ENCODE measurements at regions not wholly inside any gene's neighbourhood (a gene's known extent, or its start where the extent isn't known, plus 50 kb on each side); places are given as distances from the start of the nearest gene placed in this dataset.

- Histone ChIP-seq H3K27me3 (ENCODE audit: insufficient read depth) (no peaks in the 10 kb centered on the region), H3K27ac (ENCODE audit: low read depth) (no peak overlapping the region), H3K4me1 (ENCODE audit: insufficient read depth) (no peaks in the 10 kb centered on the region), H4K20me1 (replicated peaks; ENCODE audit: insufficient read depth) (no peaks in the 10 kb centered on the region), H2AFZ (no peak overlapping the region), H3K36me3 (ENCODE audit: insufficient read depth) (no peaks in the 10 kb centered on the region), H3K9me2 (ENCODE audit: insufficient read depth) (no peaks in the 10 kb centered on the region), H3K4me3 (no peak overlapping the region), H3K4me2 (no peak overlapping the region), H3K79me2 (replicated peaks; ENCODE audit: insufficient read depth) (no peaks in the 10 kb centered on the region), H3F3A (replicated peaks; ENCODE audit: low read depth) (no peaks in the 10 kb centered on the region)
- ATAC-seq: no peak
- Mint-ChIP-seq H3K4me1 (no peaks in the 10 kb centered on the region), H3K9me3 (peaks cover 21% of the 10 kb centered on the region), H3K27me3 (ENCODE audit: insufficient read depth, low read depth, poor library complexity) (peaks cover 1% of the 10 kb centered on the region), H3K27ac (no peak overlapping the region), H3K4me3 (no peak overlapping the region), H3K36me3 (ENCODE audit: low read depth) (peaks cover 17% of the 10 kb centered on the region)
- DNase-seq (ENCODE audit: low spot score): no peak
- TF ChIP-seq STAT1 (IDR thresholded peaks at IDR 0.05; ENCODE audit: unreplicated experiment): no peak
- TF ChIP-seq ZNF114 (CRISPR knock-in tag; IDR thresholded peaks at IDR 0.05): no peak
- no peak for TF ChIP-seq NANOG (IDR thresholded peaks at IDR 0.05; ENCODE audit: borderline replicate concordance)
- TF ChIP-seq REST (IDR thresholded peaks at IDR 0.05; ENCODE audit: unreplicated experiment): no peak
- no peak for TF ChIP-seq JUNB (IDR thresholded peaks at IDR 0.05; ENCODE audit: unreplicated experiment)
- TF ChIP-seq ZNF331 (CRISPR knock-in tag; IDR thresholded peaks at IDR 0.05; ENCODE audit: low read depth): no peak
These were observed 54.4 kb upstream of the KRR1 start for GRCh38 chr12:75565795-75566194.

GRCh38 chr12:75564852-75565251 lies 53.4 kb upstream of the KRR1 start:
- Histone ChIP-seq H3K9me2 (ENCODE audit: insufficient read depth) (no peaks in the 10 kb centered on the region), H3K4me1 (ENCODE audit: insufficient read depth) (no peaks in the 10 kb centered on the region), H3K4me3 (no peak overlapping the region), H3K27me3 (ENCODE audit: insufficient read depth) (no peaks in the 10 kb centered on the region), H3F3A (replicated peaks; ENCODE audit: low read depth) (no peaks in the 10 kb centered on the region), H3K79me2 (replicated peaks; ENCODE audit: insufficient read depth) (no peaks in the 10 kb centered on the region), H2AFZ (no peak overlapping the region), H3K36me3 (ENCODE audit: insufficient read depth) (no peaks in the 10 kb centered on the region), H3K4me2 (no peak overlapping the region), H3K27ac (ENCODE audit: low read depth) (no peak overlapping the region), H4K20me1 (replicated peaks; ENCODE audit: insufficient read depth) (no peaks in the 10 kb centered on the region)
- Mint-ChIP-seq H3K36me3 (ENCODE audit: low read depth) (peaks cover 17% of the 10 kb centered on the region), H3K9me3 (peaks cover 21% of the 10 kb centered on the region), H3K4me3 (no peak overlapping the region), H3K27ac (no peak overlapping the region), H3K27me3 (ENCODE audit: insufficient read depth, low read depth, poor library complexity) (peaks cover 1% of the 10 kb centered on the region), H3K4me1 (0 out of 3 replicates have a peak, but pooled peaks cover 3% of the 10 kb centered on the region)
- ATAC-seq: no peak
- no peak for DNase-seq (ENCODE audit: low spot score)
- TF ChIP-seq ZNF462 (CRISPR knock-in tag; IDR thresholded peaks at IDR 0.05) (no peak), CREB1 (CRISPR knock-in tag; IDR thresholded peaks at IDR 0.05; ENCODE audit: low read depth) (no peak), POLR2AphosphoS5 (IDR thresholded peaks at IDR 0.05; ENCODE audit: low read depth) (no peak), JUNB (IDR thresholded peaks at IDR 0.05; ENCODE audit: unreplicated experiment) (no peak), CTCF (conservative IDR thresholded peaks at IDR 0.05; ENCODE audit: low read depth in 2 of 2) (no peak), EZH2phosphoT487 (IDR thresholded peaks at IDR 0.05; ENCODE audit: unreplicated experiment) (no peak), EZH2 (IDR thresholded peaks at IDR 0.05; ENCODE audit: low read depth, unreplicated experiment) (no peak)

Data from GM23338 (cell line).